ENCODE measurements at regions not wholly inside any gene's neighbourhood (a gene's known extent, or its start where the extent isn't known, plus 50 kb on each side); places are given as distances from the start of the nearest gene placed in this dataset.

DNA sequence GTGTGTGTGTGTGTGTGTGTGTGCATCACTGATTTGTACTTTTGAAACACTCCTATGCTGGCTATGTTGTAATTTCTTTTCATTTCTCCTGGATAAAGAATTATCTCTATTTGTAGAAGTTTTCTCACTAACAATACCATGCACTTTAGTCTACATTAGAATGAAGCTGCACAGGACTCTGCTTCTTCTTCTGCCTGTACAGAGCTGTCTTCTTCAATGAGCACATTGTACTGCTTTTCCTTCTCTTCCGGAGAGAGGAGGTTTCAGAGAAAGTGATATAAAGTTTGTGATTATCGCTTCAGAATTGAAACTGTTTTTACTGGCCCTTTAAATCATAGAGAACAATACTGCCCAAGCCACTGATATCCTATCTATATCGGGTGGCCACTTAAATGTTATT lies 677.0 kb downstream of the NR2F1-AS1 start:
- TF ChIP-seq, protein P1, sequence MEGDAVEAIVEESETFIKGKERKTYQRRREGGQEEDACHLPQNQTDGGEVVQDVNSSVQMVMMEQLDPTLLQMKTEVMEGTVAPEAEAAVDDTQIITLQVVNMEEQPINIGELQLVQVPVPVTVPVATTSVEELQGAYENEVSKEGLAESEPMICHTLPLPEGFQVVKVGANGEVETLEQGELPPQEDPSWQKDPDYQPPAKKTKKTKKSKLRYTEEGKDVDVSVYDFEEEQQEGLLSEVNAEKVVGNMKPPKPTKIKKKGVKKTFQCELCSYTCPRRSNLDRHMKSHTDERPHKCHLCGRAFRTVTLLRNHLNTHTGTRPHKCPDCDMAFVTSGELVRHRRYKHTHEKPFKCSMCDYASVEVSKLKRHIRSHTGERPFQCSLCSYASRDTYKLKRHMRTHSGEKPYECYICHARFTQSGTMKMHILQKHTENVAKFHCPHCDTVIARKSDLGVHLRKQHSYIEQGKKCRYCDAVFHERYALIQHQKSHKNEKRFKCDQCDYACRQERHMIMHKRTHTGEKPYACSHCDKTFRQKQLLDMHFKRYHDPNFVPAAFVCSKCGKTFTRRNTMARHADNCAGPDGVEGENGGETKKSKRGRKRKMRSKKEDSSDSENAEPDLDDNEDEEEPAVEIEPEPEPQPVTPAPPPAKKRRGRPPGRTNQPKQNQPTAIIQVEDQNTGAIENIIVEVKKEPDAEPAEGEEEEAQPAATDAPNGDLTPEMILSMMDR (IDR thresholded peaks at IDR 0.05; ENCODE audit: low read depth, low read length), result no peak
- TF ChIP-seq POLR2A (IDR thresholded peaks at IDR 0.05; ENCODE audit: extremely low read depth, insufficient read length), result no peak

Measured in NB4 (cell line).